ENCODE measurements at regions not wholly inside any gene's neighbourhood (a gene's known extent, or its start where the extent isn't known, plus 50 kb on each side); places are given as distances from the start of the nearest gene placed in this dataset.

- TF ChIP-seq CTCF (IDR thresholded peaks at IDR 0.05; ENCODE audit: insufficient read depth, low read length, poor library complexity, severe bottlenecking), result no peak
- TF ChIP-seq EZH2phosphoT487 (conservative IDR thresholded peaks at IDR 0.05; ENCODE audit: low read length), result no peak
These were observed 121.1 kb downstream of the FOXA2 start for GRCh38 chr20:22462975-22463914.
